NT2/D1 (cell line): ENCODE measurements at regions not wholly inside any gene's neighbourhood (a gene's known extent, or its start where the extent isn't known, plus 50 kb on each side); places are given as distances from the start of the nearest gene placed in this dataset.

ENCODE experiments used
- SUZ12 ChIP-seq: IDR thresholded peaks from 2 replicates; pipeline ENCODE4 v1.6.1; 2011; ENCODE audit not compliant: insufficient read length, insufficient read depth; ENCODE audit errors: extremely low read depth
- YY1 ChIP-seq: IDR thresholded peaks from 2 replicates; pipeline ENCODE4 v1.6.1; 2011; ENCODE audit not compliant: insufficient read length, insufficient read depth

GRCh38 chr6:119716668-119717270 lies 367.2 kb upstream of the MAN1A1 start:
- no peak for TF ChIP-seq YY1
- TF ChIP-seq SUZ12 = no peak
